ENCODE measurements at regions not wholly inside any gene's neighbourhood (a gene's known extent, or its start where the extent isn't known, plus 50 kb on each side); places are given as distances from the start of the nearest gene placed in this dataset.

GRCh38 chr9:7229571-7229970 is 471.8 kb downstream of the KDM4C start:
- DNase-seq = no peak

GRCh38 chr9:7228726-7229125 is 471.0 kb downstream of the KDM4C start:
- no peak for DNase-seq

GRCh38 chr9:7227951-7228350 is 470.2 kb downstream of the KDM4C start:
- no peak for DNase-seq

GRCh38 chr9:7226007-7226640 is 468.4 kb downstream of the KDM4C start:
- DNase-seq = no peak

Data from NCI-H2107 (cell line).